Astrocyte of the spinal cord (primary cell): ENCODE measurements at regions not wholly inside any gene's neighbourhood (a gene's known extent, or its start where the extent isn't known, plus 50 kb on each side); places are given as distances from the start of the nearest gene placed in this dataset.

ENCODE experiments used
- DNase-seq: peaks from one replicate; pipeline ENCODE4 v3.0.0; 2011; ENCODE audit warnings: low read depth, low spot score
- H3K4me3 ChIP-seq: 2 replicates; pipeline ENCODE4 v1.5.1; 2011; ENCODE audit warnings: low read depth, mild to moderate bottlenecking, low read length, moderate library complexity
- in situ Hi-C: cut with HindIII; loops from 2 replicates; pipeline ENCODE4 v1.10.0; 2017; ENCODE audit warnings: low sequenced_read_pairs
- TF ChIP-seq, protein P1 (sequence below): IDR thresholded peaks from 2 replicates; pipeline ENCODE4 v1.5.1; 2012; ENCODE audit warnings: low read depth, mild to moderate bottlenecking, low read length, inconsistent platforms

- in situ Hi-C loops, result no loop called here
- H3K4me3 ChIP-seq, result no peak overlapping the region
- TF ChIP-seq, protein P1, sequence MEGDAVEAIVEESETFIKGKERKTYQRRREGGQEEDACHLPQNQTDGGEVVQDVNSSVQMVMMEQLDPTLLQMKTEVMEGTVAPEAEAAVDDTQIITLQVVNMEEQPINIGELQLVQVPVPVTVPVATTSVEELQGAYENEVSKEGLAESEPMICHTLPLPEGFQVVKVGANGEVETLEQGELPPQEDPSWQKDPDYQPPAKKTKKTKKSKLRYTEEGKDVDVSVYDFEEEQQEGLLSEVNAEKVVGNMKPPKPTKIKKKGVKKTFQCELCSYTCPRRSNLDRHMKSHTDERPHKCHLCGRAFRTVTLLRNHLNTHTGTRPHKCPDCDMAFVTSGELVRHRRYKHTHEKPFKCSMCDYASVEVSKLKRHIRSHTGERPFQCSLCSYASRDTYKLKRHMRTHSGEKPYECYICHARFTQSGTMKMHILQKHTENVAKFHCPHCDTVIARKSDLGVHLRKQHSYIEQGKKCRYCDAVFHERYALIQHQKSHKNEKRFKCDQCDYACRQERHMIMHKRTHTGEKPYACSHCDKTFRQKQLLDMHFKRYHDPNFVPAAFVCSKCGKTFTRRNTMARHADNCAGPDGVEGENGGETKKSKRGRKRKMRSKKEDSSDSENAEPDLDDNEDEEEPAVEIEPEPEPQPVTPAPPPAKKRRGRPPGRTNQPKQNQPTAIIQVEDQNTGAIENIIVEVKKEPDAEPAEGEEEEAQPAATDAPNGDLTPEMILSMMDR, result no peak
- no peak for DNase-seq
These were observed 610.4 kb downstream of the TBC1D4 start for GRCh38 chr13:74871369-74872070.

DNA sequence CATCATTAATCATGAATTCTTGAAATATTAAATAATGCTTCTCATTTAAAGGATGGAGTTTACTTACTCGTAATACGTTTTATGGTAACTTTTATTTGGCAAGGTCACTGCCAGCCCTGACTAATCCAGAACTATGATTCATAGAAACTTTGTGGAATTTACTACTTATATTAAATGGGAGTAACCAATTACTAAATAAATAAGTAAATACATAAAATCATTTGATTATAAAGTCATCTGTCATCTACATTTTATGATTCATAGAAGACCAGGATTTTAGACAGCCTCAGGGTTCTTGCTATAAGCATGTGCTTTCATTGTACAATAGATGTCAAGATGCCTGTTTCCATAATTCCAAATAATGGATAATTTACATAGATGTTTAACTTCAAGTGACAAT, 611.1 kb downstream of the TBC1D4 start:
- DNase-seq, result no peak
- in situ Hi-C loops, result no loop called here
- TF ChIP-seq, protein P1, result no peak
- H3K4me3 ChIP-seq, result no peak overlapping the region

GRCh38 chr13:74869846-74870245, 612.1 kb downstream of the TBC1D4 start:
- DNase-seq, result no peak
- in situ Hi-C loops, result no loop called here
- TF ChIP-seq, protein P1, result no peak
- H3K4me3 ChIP-seq, result no peak overlapping the region

- DNase-seq, result no peak
- TF ChIP-seq, protein P1, result no peak
- no peak overlapping the region for H3K4me3 ChIP-seq
- in situ Hi-C loops, result no loop called here
These were observed 613.9 kb downstream of the TBC1D4 start for GRCh38 chr13:74868049-74868448.

DNA sequence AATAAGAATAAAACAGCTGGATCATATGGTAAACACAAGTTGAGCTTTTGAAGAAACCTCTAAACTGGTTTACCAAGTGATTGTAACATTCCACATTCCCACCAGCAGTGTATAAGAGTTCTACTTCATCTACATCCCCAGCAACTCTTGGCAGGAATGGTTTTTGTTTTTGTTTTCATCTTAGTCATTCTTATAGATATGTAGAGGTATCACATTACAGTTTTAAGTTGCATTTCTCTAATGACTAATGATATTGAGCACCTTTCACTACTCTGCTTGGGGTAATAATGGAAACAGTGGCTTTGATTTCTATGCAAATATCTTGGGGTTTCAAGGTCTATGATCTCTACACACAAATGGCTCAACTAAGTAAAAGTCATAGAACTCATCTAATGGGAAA, 614.5 kb downstream of the TBC1D4 start:
- H3K4me3 ChIP-seq, result no peak overlapping the region
- in situ Hi-C loops, result no loop called here
- DNase-seq, result no peak
- TF ChIP-seq, protein P1, result no peak

GRCh38 chr13:74866101-74866500, 615.9 kb downstream of the TBC1D4 start:
- H3K4me3 ChIP-seq, result no peak overlapping the region
- DNase-seq, result no peak
- TF ChIP-seq, protein P1, result no peak
- in situ Hi-C loops, result no loop called here
